NCI-H2107 treated with DMSO at 0.1 percent for 48 hours (cell line): ENCODE measurements at regions not wholly inside any gene's neighbourhood (a gene's known extent, or its start where the extent isn't known, plus 50 kb on each side); places are given as distances from the start of the nearest gene placed in this dataset.

ENCODE experiments used
- DNase-seq: peaks from one replicate; lab custom pipeline; 2025; ENCODE audit not compliant: unreplicated experiment; lab: John Stamatoyannopoulos, UW

DNA sequence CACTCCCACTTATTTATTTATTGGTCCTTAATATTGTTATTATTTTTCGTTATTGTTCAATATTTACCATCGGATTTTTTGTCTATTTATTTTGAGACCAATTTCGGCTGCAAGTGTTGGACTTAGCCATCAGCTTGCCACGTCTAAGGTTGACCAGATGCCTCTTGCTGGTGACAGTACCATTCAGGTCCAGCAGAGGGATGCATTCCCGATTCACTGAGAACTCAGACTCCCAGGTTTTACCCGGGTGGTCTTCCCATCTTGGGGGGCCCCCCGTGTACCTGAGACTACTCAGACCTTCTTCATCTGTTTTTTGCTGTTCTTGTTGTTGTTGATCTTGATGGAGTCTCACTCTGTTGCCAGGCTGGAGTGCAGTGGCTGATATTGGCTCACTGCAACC is 1435.2 kb downstream of the UQCRFS1 start:
- DNase-seq = no peak

DNA sequence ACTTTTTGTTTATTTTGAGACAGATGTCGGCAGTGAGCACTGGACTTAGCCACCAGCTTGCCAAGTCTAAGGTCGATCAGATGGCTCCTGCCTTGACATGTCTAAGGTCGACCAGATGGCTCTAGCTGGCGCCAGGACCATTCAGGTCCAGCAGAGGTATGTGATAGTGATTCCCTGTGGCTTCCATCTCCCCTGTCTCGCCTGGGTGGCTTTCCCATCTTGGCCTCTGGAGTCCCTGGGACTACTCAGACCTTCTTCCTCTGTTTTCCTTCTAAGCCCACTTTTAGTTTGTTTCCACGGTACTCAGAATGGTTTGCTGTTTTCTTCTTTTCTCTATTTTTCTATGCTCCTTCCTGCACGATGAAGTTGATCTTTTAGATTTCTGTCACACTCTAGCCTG is 1435.7 kb downstream of the UQCRFS1 start:
- no peak for DNase-seq

DNA sequence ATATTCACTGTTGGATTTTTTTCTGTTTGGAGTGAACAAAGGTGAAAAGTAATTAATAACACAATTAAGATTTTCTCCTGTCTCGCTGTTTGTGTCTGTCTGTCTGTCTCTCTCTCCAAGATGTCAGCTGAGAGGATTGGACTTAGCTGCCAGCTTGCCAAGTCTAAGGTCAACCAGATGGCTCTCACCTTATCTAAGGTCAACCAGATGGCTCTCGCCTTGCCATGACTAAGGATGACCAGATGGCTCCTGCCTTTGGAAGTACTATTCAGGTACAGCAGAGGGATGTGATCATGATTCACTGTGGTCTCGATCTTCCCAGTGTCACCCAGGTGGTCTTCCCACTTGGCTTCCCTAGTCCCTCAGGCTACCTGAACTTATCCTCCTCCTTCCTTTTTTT is 1436.4 kb downstream of the UQCRFS1 start:
- DNase-seq = no peak

DNA sequence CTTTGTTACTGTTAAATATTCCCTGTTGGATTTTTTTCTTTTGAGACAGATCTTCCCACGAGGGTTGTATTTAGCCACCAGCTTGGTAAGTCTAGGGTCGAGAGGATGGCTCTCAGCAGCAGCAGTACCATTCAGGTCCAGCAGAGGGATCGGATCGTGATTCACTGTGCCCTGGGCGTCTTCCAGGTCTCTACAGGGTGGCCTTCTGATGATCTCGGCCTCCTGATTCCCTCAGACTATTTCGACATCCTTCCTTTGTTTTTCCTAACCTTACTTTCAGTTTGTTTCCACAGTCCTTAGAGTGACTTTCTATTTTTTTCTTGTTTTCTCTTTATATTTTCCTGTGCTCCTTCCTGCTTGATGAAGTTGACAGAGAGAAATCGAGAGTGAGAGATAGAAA is 1436.9 kb downstream of the UQCRFS1 start:
- no peak for DNase-seq

DNA sequence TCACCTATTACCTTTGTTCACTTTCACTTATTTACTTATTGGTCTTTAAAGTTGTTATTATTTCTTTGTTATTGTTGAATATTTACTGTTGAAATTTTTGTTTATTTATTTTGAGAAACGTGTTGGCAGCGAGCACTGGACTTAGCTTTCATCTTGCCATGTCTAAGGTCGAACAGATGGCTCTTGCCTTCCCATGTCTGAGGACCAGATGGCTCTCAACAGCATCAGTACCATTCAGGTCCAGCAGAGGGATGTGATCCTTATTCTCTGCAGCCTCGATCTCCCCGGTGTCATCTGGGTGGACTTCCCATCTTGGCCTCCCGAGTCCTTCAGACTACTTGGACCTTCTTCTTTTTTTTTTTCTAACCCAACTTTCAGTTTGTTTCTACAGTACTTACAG is 1437.6 kb downstream of the UQCRFS1 start:
- DNase-seq = no peak

DNA sequence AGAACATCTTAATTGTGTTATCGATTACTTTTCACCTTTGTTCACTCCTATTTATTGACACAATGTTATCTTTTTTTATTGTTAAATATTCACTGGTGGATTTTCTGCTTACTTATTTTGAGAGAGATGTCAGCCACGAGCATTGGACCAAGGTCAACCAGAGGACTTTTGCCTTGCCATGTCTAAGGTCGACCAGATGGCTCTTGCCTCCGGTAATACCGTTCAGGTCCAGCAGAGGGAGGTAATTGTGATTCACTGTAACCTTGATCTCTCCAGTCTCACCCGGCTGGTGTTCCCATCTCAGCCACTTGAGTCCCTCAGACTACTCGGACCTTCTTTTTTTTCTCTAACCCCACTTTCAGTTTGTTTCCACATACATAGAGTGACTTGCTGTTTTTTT is 1438.1 kb downstream of the UQCRFS1 start:
- DNase-seq = no peak

DNA sequence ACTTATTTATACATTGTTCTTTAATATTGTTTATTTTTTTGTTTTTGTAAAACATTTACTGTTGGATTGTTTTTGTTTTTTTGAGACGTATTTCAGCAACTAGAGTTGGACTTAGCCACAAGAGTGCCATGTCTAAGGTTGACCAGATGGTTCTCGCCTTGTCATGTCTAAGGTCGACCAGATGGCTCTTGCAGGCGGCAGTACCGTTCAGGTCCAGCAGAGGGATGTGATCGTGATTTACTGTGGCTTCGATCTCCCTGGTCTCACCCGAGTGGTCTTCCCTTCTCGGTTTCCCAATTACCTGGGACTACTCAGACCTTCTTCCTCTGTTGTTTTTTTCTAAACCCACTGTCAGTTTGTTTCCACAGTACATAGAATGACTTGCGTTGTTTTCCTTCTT is 1438.6 kb downstream of the UQCRFS1 start:
- DNase-seq = no peak

DNA sequence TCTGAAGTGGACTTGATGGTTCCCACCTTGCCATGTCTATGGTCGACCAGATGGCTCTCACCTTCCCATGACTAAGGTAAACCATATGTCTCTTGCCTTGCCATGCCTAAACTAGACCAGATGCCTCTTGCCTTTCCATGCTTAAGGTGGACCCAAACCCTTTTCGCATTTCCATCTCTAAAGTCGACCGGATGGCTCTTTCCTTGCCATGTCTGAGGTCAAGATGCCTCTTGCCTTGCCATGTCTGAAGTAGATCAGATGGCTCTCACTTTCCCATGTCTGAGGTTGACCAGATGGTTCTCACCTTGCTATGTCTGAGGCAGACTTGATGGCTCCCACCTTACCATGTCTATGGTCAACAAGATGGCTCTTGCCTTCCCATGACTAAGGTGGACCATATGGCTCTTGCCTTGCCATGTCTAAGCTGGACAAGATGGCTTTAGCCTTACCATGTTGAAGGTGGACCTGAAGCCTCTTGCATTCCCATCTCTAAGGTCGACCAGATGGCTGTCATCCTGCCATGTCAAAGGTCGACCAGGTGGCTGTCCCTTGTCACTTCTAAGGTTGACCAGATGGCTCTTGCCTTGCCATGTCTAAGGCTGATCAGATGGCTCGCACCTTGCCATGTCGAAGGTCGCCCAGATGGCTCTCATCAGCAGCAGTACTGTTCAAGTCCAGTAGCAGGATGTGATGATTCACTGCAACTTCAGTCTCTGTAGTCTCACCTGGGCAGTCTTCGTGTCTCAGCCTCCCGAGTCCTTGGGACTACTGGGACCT is 1439.4 kb downstream of the UQCRFS1 start:
- DNase-seq = no peak

DNA sequence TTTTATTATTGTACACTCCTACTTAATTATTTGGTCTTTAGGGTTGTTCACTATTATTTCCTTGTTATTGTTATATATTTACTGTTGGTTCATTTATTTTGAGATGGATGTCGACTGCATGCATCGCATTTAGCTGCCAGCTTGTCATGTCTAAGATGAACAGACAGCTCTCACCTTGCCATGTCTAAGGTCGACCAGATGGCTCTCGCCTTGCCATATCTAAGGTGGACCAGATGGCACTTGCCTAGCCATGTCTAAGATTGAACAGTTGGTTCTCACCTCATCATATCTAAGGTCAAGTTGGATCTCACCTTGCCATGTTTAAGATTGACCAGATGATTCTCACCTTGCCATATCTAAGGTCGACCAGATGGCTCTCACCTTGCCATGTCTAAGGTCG is 1440.9 kb downstream of the UQCRFS1 start:
- DNase-seq = no peak

DNA sequence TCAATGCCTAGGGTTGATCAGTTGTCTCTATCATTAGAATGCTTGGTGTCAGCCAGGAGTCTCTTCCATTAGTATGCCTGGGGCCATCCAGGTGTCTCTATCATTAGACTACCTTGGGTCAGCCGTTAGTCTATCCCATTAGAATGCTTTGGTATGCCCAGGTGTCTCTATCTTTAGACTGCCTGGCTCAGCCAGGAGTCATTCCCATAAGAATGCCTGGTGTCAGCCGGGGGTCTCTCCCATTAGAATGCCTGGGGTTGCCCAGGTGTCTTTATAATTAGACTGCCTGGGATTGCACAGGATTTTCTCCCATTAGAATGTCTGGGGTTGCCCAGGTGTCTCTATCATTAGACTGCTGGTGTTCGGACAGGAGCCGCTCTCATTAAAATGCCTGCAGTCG is 1442.9 kb downstream of the UQCRFS1 start:
- no peak for DNase-seq

DNA sequence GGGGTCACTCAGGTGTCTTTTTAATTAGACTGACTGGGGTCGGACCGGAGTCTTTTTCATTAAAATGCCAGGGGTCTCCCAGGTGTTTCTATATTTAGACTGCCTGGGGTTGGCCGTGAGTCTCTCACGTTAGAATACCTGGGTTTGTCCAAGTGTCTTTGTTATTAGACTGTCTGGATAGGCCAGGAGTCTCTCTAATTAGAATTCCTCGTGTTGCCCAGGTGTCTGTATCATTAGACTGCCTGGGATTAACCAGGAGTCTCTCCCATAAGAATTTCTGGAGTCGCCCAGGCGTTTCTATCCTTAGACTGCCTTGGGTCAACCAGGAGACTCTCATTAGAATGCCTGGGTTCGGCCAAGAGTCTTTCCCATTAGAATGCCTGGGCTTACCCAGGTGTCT is 1445.7 kb downstream of the UQCRFS1 start:
- no peak for DNase-seq

DNA sequence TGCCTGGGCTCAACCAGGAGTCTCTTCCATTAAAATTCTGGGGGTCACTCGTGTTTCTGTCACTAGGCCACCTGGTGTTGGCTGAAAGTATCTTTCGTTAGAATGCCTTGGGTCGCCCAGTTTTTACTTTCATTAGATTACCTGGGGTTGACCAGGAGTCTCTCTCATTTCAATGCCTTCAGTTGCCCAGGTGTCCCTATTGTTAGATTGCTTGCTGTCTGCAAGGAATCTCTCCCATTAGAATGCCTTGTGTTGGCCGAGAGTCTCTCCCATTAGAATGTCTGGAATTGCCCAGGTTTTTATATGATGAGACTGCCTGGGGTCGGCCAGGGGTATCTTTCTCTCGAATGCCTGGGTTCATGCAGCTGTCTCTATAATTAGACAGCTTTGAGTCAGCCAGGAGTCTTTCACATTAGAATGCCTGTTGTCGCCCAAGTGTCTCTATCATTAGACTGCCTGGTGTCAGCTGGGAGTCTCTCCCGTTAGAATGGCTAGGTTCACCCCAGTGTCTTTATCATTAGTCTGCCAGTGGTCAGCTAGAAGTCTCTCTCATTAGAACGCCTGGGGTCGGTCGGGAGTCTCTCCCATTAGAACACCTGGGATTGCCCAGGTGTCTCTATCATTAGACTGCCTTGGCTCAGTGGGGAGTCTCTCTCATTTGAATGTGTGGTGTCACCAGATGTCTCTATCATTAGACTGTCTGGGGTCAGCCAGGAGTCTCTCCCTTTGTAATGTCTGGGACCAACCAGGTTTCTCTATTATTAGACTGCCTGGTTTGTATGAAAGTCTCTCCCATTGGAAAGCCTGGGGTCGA is 1446.8 kb downstream of the UQCRFS1 start:
- no peak for DNase-seq

DNA sequence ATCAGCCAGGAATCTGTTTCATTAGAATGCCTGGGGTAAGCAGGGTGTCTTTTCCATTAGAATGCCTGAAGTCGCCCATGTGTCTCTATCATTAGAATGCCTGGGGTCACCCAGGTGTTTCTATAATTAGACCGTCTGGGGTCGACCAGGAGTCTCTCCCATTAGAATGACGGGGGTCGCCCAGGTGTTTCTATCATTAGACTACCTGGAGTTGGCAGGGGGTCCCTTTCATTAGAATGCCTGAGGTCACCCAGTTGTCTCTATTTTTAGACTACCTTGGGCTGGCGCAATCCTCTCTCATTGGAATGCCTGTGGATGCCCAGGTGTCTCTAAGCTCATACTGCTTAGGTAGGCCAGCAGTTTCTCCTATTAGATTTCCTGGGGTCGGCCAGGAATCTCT is 1447.6 kb downstream of the UQCRFS1 start:
- no peak for DNase-seq

DNA sequence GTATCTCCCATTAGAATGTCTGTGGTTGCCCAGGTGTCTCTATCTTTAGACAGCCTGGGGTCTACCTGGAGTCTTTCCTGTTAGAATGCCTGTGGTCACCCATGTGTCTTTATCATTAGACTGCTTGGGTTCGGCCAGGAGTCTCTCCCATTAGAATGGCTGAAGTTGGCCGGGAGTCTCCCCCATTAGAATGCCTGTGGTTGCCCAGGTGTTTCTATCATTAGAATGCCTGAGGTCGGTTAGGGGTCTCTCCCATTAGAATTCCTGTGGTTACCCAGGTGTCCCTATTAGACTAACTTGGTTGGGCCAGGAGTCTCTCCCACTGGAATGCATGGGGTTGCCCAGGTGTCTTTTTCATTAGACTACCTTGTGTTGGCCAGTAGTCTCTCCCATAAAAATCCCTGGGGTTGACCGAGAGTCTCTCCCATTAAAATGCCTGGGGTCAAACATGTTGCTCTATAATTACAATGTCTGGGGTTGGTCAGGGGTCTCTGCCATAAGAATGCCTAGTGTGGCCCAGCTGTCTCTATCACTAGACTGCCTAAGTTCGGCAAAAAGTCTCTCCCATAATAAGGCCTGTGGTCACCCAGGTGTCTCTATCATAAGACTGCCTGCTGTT is 1448.7 kb downstream of the UQCRFS1 start:
- DNase-seq = no peak

DNA sequence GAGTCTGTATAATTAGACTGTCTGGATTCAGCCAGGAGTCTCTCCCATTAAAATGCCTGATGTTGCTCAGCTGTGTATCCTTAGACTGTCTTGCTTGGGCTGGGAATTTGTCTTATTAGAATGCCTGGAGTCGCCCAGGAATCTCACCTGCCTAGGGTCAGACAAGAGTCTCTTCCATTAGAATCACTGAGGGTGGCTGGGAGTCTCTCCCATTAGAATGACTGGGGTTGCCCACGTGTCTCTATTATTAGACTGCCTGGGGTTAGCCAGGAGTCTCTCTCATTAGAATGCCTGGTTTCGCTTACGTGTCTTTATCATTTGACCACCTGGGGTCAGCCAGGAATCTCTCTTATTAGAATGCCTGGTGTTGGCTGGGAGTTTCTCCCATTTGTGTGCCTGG is 1450.0 kb downstream of the UQCRFS1 start:
- no peak for DNase-seq

DNA sequence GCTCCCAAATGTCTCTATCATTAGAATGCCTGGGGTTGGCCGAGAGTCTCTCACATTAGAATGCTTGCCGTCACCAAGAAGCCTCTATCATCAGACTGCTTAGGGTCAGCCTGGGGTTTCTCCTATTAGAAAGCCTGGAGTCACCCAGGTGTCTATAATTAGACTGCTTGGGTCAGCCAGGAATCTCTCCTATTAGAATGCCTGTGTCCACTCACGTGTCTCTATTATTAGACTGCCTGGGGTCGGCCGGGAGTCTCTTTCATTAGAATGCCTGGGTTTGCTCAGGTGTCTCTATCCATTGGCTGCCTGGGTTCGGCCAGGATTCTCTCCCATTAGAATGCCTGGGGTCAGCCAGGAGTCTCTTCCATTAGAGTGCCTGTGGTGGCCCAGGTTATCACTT is 1453.1 kb downstream of the UQCRFS1 start:
- no peak for DNase-seq

DNA sequence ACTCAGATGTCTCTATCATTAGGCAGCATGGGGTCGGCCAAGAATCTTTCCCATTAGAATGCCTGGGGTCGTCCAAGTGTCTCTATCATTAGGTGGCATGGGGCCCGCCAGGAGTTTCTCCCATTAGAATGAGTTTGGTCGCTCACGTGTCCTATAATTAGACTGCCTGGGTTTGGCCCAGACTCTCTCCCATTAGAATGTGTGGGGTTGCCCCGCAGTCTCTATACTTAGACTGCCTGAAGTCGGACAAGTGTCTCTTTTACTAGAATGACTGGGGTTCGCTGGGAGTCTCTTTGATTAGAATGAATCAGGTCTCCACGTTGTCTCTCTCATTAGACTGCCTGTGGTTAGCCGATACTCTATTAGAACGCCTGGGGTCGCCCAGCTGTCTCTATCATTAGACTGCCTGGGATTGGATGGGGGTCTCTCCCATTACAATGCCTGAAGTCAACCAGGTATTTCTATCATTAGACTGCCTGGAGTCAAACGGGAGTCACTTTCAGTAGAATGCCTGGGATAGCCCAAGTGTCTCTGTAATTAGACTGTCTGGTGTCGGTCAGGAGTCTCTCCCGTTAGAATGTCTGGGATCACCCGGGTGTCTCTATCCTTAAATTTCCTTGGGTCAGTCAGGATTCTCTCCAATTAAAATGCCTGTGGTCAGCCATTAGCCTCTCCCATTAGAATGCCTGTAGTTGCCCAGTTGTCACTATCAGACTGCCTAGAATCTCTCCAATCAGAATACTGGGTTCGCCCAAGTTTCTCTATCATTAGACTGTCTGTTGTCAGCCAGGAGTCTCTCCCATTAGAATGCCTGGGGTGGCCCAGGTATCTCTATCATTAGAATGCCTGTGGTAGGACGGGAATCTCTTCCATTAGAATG is 1454.1 kb downstream of the UQCRFS1 start:
- DNase-seq = no peak

DNA sequence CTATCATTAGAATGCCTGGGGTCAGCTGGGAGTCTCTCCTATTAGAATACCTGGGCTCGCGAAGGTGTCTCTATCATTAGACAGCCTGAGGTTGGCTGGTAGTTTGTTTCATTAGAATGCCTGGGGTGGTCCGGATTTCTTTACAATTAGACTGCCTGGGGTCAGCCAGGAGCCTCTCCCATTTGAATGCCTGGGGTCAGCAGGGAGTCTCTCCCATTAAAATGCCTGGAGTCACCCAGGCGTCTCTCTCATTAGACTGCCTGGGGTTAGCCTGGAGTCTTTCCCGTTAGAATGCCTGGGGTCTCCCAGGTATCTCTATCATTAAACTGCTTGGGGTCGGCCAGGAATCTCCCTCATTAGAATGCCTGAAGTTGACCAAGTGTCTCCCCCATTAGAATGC is 1458.3 kb downstream of the UQCRFS1 start:
- DNase-seq = no peak

DNA sequence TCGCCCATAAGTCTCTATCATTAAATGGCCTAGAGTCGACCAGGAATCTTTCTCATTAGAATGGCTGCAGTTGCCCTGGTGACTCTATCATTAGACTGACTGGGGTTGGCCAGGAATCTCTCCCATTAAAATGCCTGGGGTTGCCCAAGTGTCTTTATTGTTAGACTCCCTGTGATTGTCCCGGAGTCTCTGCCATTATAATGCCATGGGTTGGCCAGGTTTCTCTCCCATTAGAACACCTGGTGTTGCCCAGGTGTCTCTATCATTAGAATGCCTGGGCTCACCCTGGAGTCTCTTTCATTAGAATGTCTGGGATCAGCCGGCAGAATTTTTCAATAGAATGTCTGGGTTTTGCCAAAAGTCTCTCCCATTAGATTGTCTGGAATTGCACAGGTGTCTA is 1459.3 kb downstream of the UQCRFS1 start:
- no peak for DNase-seq

DNA sequence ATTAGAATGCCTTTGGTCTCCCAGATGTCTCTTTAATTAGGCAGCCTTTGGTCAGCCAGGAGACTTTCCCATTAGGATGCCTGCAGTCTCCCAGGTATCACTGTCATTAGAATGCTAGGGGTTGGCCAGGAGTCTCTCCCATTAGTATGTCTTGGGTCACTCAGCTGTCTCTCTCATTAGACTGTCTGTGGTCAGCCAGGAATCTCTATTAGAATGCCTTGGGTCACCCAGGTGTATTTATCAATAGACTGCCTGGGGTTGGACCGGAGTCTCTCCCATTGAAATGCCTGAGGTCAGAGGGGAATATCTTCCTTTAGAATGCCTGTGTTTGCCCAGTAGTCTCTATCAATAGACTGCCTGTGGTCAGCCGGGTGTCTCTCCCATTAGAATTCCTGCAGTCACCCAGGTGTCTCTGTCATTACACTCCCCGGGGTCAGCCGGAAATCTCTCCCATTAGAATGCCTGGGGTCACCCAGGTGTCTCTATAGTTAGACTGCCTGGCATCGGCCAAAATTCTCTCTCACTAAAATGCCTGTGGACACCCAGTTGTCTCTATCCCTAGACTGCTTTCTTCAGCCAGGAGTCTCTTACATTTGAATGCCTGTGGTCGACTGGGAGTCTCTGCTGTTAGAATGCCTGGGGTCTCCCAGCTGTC is 1460.3 kb downstream of the UQCRFS1 start:
- no peak for DNase-seq

DNA sequence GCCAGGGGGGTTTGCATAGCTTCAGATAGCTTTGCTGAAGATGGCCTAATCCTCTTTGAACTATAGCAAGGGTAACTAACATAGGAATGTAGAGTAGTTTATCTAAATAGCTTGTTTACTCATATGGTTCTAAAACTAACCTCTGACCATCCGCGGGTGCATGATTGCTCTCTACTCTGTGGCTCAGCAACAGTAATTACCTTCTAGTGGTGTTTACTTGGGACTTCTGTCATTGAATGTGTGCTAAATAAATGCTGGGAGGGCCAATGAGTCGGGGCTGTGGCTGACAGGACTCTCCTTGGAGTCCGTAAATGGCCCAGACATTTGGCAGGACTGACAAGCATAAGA is 1461.9 kb downstream of the UQCRFS1 start:
- no peak for DNase-seq
